ENCODE measurements at regions not wholly inside any gene's neighbourhood (a gene's known extent, or its start where the extent isn't known, plus 50 kb on each side); places are given as distances from the start of the nearest gene placed in this dataset.

- Mint-ChIP-seq H3K36me3 (ENCODE audit: low read depth) (no peaks in the 10 kb centered on the region), H3K4me3 (no peak overlapping the region), H3K9me3 (no peaks in the 10 kb centered on the region), H3K4me1 (ENCODE audit: low read depth) (no peaks in the 10 kb centered on the region), H3K27ac (no peak overlapping the region), H3K27me3 (ENCODE audit: low read depth) (peaks cover 2% of the 10 kb centered on the region)
- DNase-seq (ENCODE audit: low spot score) = no peak
Observed at GRCh38 chr6:99219788-99220187, 129.7 kb downstream of the FAXC start.

GRCh38 chr6:99216959-99217358, 132.5 kb downstream of the FAXC start:
- no peak overlapping the region for H3K27ac Mint-ChIP-seq
- no peaks in the 10 kb centered on the region for H3K36me3 Mint-ChIP-seq (ENCODE audit: low read depth)
- no peaks in the 10 kb centered on the region for H3K9me3 Mint-ChIP-seq
- H3K4me1 Mint-ChIP-seq (ENCODE audit: low read depth) = no peaks in the 10 kb centered on the region
- DNase-seq (ENCODE audit: low spot score) = no peak
- peaks cover 2% of the 10 kb centered on the region for H3K27me3 Mint-ChIP-seq (ENCODE audit: low read depth)
- no peak overlapping the region for H3K4me3 Mint-ChIP-seq

- no peak overlapping the region for H3K27ac Mint-ChIP-seq
- no peaks in the 10 kb centered on the region for H3K4me1 Mint-ChIP-seq (ENCODE audit: low read depth)
- peaks cover 9% of the 10 kb centered on the region for H3K27me3 Mint-ChIP-seq (ENCODE audit: low read depth)
- no peak overlapping the region for H3K4me3 Mint-ChIP-seq
- DNase-seq (ENCODE audit: low spot score) = no peak
- no peaks in the 10 kb centered on the region for H3K36me3 Mint-ChIP-seq (ENCODE audit: low read depth)
- H3K9me3 Mint-ChIP-seq = no peaks in the 10 kb centered on the region
Observed at GRCh38 chr6:99195986-99196655, 153.4 kb downstream of the FAXC start.

GRCh38 chr6:99192561-99192960, 156.9 kb downstream of the FAXC start:
- H3K4me1 Mint-ChIP-seq (ENCODE audit: low read depth) = peaks cover 6% of the 10 kb centered on the region
- no peak overlapping the region for H3K27ac Mint-ChIP-seq
- H3K9me3 Mint-ChIP-seq = no peaks in the 10 kb centered on the region
- no peaks in the 10 kb centered on the region for H3K36me3 Mint-ChIP-seq (ENCODE audit: low read depth)
- no peak overlapping the region for H3K4me3 Mint-ChIP-seq
- peaks cover 12% of the 10 kb centered on the region for H3K27me3 Mint-ChIP-seq (ENCODE audit: low read depth)
- no peak for DNase-seq (ENCODE audit: low spot score)

- no peak overlapping the region for H3K4me3 Mint-ChIP-seq
- H3K27ac Mint-ChIP-seq = no peak overlapping the region
- no peaks in the 10 kb centered on the region for H3K36me3 Mint-ChIP-seq (ENCODE audit: low read depth)
- H3K4me1 Mint-ChIP-seq (ENCODE audit: low read depth) = peaks cover 6% of the 10 kb centered on the region
- peak; percentile 60 for DNase-seq (ENCODE audit: low spot score)
- H3K27me3 Mint-ChIP-seq (ENCODE audit: low read depth) = peaks cover 12% of the 10 kb centered on the region
- H3K9me3 Mint-ChIP-seq = no peaks in the 10 kb centered on the region
Observed at GRCh38 chr6:99189823-99190721, 159.4 kb downstream of the FAXC start.

- Mint-ChIP-seq H3K27me3 (ENCODE audit: low read depth) (peaks cover 5% of the 10 kb centered on the region), H3K4me3 (no peak overlapping the region), H3K9me3 (no peaks in the 10 kb centered on the region), H3K27ac (no peak overlapping the region), H3K36me3 (ENCODE audit: low read depth) (no peaks in the 10 kb centered on the region), H3K4me1 (ENCODE audit: low read depth) (peaks cover 6% of the 10 kb centered on the region)
- DNase-seq (ENCODE audit: low spot score) = no peak
Observed at GRCh38 chr6:99187429-99187828, 162.0 kb downstream of the FAXC start.

- Mint-ChIP-seq H3K27ac (no peak overlapping the region), H3K4me3 (no peak overlapping the region)
- no peak for DNase-seq (ENCODE audit: low spot score)
Observed at GRCh38 chr6:99186417-99186816, 163.1 kb downstream of the FAXC start.

GRCh38 chr6:99185525-99185924, 163.9 kb downstream of the FAXC start:
- Mint-ChIP-seq H3K27me3 (ENCODE audit: low read depth) (peaks cover 5% of the 10 kb centered on the region), H3K4me3 (no peak overlapping the region), H3K27ac (no peak overlapping the region), H3K36me3 (ENCODE audit: low read depth) (no peaks in the 10 kb centered on the region), H3K4me1 (ENCODE audit: low read depth) (peaks cover 4% of the 10 kb centered on the region), H3K9me3 (peaks cover 7% of the 10 kb centered on the region)
- no peak for DNase-seq (ENCODE audit: low spot score)

More at GRCh38 chr6:99186417-99186816, 163.1 kb downstream of the FAXC start:
- peaks cover 5% of the 10 kb centered on the region for H3K9me3 Mint-ChIP-seq
- no peaks in the 10 kb centered on the region for H3K36me3 Mint-ChIP-seq (ENCODE audit: low read depth)
- H3K27me3 Mint-ChIP-seq (ENCODE audit: low read depth) = peaks cover 5% of the 10 kb centered on the region
- H3K4me1 Mint-ChIP-seq (ENCODE audit: low read depth) = peaks cover 6% of the 10 kb centered on the region

- Mint-ChIP-seq H3K4me1 (ENCODE audit: low read depth) (no peaks in the 10 kb centered on the region), H3K9me3 (peaks cover 11% of the 10 kb centered on the region), H3K27me3 (ENCODE audit: low read depth) (peaks cover 5% of the 10 kb centered on the region), H3K36me3 (ENCODE audit: low read depth) (no peaks in the 10 kb centered on the region), H3K27ac (no peak overlapping the region), H3K4me3 (no peak overlapping the region)
- DNase-seq (ENCODE audit: low spot score) = no peak
Observed at GRCh38 chr6:99184696-99185095, 164.8 kb downstream of the FAXC start.

GRCh38 chr6:99183066-99183465, 166.4 kb downstream of the FAXC start:
- H3K36me3 Mint-ChIP-seq (ENCODE audit: low read depth) = no peaks in the 10 kb centered on the region
- no peak overlapping the region for H3K4me3 Mint-ChIP-seq
- H3K9me3 Mint-ChIP-seq = peaks cover 11% of the 10 kb centered on the region
- no peak for DNase-seq (ENCODE audit: low spot score)
- H3K4me1 Mint-ChIP-seq (ENCODE audit: low read depth) = no peaks in the 10 kb centered on the region
- no peak overlapping the region for H3K27ac Mint-ChIP-seq
- peaks cover 3% of the 10 kb centered on the region for H3K27me3 Mint-ChIP-seq (ENCODE audit: low read depth)

- no peak overlapping the region for H3K4me3 Mint-ChIP-seq
- H3K4me1 Mint-ChIP-seq (ENCODE audit: low read depth) = no peaks in the 10 kb centered on the region
- no peaks in the 10 kb centered on the region for H3K36me3 Mint-ChIP-seq (ENCODE audit: low read depth)
- H3K9me3 Mint-ChIP-seq = peaks cover 11% of the 10 kb centered on the region
- no peak overlapping the region for H3K27ac Mint-ChIP-seq
- no peak for DNase-seq (ENCODE audit: low spot score)
- peaks cover 3% of the 10 kb centered on the region for H3K27me3 Mint-ChIP-seq (ENCODE audit: low read depth)
Observed at GRCh38 chr6:99181174-99181573, 168.3 kb downstream of the FAXC start.

GRCh38 chr6:99178168-99178567, 171.3 kb downstream of the FAXC start:
- Mint-ChIP-seq H3K4me1 (ENCODE audit: low read depth) (no peaks in the 10 kb centered on the region), H3K9me3 (peaks cover 11% of the 10 kb centered on the region), H3K27me3 (ENCODE audit: low read depth) (no peaks in the 10 kb centered on the region), H3K4me3 (no peak overlapping the region), H3K27ac (no peak overlapping the region), H3K36me3 (ENCODE audit: low read depth) (no peaks in the 10 kb centered on the region)
- no peak for DNase-seq (ENCODE audit: low spot score)

GRCh38 chr6:99177736-99178135, 171.7 kb downstream of the FAXC start:
- Mint-ChIP-seq H3K9me3 (peaks cover 11% of the 10 kb centered on the region), H3K4me3 (no peak overlapping the region), H3K36me3 (ENCODE audit: low read depth) (no peaks in the 10 kb centered on the region), H3K27ac (no peak overlapping the region), H3K4me1 (ENCODE audit: low read depth) (no peaks in the 10 kb centered on the region), H3K27me3 (ENCODE audit: low read depth) (no peaks in the 10 kb centered on the region)
- DNase-seq (ENCODE audit: low spot score) = no peak

- Mint-ChIP-seq H3K9me3 (no peaks in the 10 kb centered on the region), H3K4me3 (no peak overlapping the region), H3K4me1 (ENCODE audit: low read depth) (no peaks in the 10 kb centered on the region), H3K27ac (no peak overlapping the region), H3K36me3 (ENCODE audit: low read depth) (no peaks in the 10 kb centered on the region), H3K27me3 (ENCODE audit: low read depth) (no peaks in the 10 kb centered on the region)
- DNase-seq (ENCODE audit: low spot score) = no peak
Observed at GRCh38 chr6:99165838-99166237, 183.6 kb downstream of the FAXC start.

Data from T-helper 2 cell treated with Interferon-gamma antibody and Interleukin-4, amounts not matched to agents 5 μg/mL and 100 μg/mL, for 36 hours (primary cell).